ENCODE measurements at regions not wholly inside any gene's neighbourhood (a gene's known extent, or its start where the extent isn't known, plus 50 kb on each side); places are given as distances from the start of the nearest gene placed in this dataset.
"Not testable (repeated sequence)": the region's sequence is repeated elsewhere in the genome, so short reads cannot be mapped to it uniquely, and the experiment has no call there.

DNA sequence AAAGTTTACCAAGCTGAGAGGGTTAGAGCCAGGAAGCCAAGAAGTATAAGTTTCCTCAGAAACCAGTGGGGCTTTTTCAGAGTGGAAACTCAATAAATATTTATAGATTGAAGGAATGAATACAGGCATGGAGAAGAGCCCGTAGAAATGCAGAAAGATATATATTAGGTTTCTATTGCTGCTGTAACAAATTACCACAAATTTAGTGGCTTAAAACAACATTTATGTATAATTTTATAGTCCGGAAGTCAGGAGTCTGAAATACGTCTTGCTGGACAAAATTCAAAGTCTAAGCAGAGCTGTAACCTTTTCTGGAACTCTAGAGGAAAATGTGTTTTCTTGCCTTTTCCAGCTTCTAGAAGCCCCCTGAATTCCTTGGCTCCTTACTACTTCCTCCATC is 107.3 kb upstream of the SEMA3D start:
- no peak for DNase-seq

DNA sequence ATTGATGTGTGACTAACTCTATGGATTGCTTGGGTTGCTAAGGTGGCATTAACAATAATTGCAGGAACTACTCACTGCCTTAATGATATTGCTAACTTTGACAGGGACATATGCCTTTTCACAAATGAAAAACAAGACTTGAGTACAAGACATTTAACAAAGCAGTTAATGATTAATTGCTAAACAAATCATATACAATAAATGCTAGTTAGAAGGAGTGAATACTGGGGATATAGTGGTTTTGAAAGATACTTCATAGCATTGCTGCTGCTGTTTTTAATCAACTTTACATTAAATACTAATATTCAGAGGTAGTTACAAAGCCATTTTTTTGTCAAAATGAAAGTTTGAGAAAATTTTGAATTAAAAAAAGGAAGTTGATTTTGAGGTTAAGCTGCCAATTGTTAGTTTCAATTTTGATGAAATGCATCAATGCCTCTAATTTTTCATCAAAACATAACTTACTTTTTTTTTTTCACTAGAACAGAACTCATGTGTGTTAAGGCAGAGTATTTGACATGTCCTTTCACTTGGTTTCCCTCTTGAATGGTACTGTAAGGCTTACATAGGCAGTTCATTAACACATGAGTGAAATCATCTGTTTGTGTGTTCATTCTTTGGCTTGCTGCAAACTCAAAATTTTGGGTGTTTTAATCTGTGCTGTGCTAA is 106.2 kb upstream of the SEMA3D start:
- DNase-seq = no peak

DNA sequence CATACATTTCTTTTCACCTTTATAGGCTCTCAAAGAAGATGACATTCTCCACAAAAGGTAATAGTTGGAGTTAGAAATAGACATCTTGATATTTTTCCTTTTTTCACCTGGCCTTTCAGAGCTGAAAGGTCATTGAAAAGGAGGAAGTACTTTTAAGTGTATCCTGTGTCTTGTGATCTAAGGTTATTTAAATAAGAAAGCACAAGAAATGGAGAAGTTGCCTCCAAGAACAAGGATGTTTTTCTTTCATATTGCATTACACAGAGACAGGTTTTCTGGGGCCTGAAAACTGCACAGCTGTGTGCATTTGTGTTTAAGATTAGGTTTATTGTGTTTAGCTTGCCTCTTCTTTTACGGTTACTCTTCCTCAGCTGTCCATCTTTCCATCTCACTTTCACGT is 103.4 kb upstream of the SEMA3D start:
- peak in 3 of 4 experiments; percentile 1 to 8 (median 3) for DNase-seq

DNA sequence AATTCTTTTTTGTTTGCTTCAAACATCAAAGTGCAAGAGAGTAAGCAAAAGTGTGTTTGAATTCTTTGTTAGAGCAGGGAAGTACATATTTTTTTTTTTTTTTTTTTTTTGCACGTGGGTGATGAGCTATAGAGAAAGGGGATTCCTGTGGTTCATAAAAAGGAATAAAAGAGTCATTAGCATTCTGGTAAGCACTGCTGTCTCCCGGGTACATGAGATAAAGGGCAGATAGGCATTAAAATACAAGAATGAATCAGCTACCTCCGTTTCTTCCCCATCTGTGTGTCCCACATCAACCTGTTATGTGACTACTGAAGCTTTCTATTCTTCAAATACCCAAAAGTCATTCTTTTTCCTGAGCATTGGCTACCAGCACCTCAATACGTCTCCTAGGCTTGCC is 102.4 kb upstream of the SEMA3D start:
- no peak for DNase-seq

DNA sequence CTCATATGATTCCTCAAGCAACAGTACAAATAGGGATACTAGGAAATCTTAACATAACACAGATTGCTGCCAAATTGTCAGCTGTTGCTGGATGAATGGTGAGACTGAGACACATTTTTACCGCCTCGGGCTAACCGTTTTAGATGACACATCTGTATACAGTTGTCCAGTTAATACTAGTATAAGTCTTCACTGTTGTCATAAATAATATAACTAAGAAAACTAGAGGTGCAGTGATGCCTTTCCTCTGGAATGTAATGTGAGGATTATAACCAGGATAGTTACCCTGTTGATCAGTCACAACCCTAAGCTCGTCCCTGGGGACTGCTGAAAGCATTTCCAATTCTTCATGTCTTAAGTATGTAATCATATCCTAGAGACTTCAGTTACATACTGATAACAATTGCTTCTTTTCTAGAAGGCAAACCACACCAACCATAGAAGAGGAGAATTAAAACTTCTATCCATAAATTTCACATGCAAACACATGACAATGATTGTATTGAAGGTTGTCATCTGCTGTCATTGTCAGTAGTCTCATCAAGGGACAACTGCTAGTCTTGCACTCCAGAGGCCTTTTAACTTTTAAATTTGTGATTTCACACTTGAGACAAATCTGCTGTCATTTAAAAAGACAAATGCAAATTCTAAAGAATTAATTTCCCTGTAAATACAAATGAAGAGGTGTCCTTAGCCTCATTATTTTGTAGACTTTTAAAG is 100.4 kb upstream of the SEMA3D start:
- no peak for DNase-seq

DNA sequence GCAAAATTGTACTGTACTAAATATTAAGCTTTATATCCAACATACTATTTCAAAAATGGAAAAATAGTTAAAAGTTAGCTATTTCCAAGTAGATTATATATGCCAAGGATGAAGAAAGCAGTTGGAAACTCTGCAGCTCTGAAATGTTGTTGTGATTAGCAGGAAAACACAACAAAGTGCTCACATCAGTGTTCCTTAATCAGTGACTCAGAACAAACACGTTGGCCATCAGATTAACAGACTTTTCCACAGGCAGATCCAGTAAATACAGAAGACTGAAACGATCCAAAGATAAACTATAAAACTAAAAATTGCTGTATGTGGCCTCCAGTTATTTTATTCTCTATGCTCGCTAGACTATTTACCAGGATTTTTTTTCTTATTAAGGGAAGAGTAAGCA is 99.6 kb upstream of the SEMA3D start:
- no peak for DNase-seq

DNA sequence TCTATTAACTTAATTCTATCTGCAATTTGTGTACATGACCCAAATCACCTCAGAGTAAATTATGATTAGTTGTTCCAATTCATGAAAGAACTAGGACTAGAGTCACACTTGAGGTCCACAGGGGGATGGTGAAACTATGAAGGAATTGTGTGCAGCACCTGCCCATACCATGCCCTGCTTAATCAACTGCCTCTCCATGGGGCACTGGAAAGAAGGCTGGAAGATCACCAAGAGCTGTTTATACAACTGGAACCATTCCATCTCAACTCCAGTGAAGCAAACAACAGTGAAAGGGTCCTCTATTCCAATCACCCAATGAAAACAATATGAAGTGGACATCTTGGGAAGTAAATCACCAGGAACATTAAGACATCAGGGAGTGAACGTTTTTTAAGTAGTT is 98.7 kb upstream of the SEMA3D start:
- DNase-seq = no peak

DNA sequence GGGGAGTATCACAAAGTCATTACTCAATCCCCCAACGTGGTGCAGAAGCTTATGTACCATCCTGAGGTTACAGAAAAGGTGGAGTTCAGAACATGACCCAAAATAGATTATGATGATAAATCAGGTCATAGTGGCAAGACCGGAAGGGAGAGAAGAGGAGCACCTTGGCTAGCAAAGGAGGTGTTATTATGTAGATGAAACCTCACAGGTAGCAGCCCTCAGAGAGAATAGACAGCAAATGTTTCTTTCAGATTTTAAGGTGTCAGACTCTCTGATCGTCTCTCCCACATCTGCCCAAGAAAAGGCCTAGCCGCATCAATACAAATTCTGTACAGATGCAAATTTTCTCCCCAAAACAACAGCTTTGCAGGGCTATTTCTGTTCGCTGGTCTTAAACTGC is 88.3 kb upstream of the SEMA3D start:
- DNase-seq = no peak

DNA sequence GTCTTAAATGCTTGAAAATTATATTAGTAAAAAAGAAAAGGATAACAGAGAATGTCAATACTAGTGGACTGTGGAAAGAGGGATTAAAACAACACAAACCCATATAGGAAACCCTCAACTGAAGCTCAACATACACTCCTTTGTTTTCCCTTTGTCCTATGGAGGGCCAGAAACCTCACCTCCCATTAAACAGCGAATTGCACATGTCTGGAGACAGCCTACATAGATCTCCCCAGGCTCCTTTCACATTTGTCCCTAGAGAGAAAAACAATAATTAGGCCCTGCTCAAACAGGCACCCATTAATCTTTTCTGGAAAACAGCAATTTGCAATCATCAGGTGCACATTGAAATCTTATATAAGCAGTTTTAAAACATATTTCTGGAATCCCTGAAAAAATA is 87.6 kb upstream of the SEMA3D start:
- no peak for DNase-seq

DNA sequence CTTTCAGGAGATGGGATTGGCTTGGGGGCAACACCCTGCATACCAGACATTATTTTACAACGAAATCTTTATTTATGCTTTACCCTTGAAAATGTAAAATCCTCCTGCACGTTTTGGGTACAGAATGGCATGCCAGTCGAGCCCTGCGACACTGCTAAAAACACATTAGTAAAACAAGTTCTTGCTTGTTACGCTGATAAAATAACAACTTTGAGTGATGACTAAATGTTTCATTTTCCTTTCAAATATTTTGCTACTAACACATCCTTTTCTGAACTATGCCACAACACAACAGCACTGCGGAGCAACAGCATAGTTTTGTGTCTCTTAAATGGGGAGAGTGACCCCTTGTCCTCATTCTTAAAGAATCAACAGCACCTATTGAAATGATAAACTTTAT is 76.0 kb upstream of the SEMA3D start:
- no peak for DNase-seq

DNA sequence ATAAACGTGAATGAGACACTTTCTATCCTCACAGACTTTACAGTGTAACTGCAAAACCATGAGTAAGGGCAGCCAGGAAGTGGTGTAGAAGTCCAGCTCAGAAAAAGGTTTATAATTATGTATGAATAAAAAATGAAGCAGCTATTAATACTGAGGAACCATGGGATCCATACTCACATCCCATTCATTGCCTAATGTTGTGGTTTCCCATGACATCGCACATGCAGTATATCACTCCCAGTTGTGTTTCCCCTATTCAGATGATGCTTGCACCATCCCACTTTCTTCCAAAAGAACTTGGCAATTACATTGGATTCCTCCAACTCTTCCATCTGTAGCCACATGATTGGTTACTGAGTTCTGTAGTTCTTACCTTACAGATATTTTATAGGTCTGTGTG is 74.5 kb upstream of the SEMA3D start:
- peak; percentile 2 to 27 (median 14) for DNase-seq

DNA sequence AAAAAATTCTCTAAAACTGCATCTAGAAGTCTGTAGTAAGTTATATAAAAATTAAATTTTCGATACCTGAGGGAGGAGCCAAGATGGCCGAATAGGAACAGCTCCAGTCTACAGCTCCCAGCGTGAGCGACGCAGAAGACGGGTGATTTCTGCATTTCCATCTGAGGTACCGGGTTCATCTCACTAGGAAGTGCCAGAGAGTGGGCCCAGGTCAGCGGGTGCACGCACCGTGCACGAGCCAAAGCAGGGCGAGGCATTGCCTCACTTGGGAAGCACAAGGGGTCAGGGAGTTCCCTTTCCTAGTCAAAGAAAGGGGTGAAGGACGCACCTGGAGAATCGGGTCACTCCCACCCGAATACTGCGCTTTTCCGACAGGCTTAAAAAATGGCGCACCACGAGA is 62.9 kb upstream of the SEMA3D start:
- DNase-seq = not testable (repeated sequence)

DNA sequence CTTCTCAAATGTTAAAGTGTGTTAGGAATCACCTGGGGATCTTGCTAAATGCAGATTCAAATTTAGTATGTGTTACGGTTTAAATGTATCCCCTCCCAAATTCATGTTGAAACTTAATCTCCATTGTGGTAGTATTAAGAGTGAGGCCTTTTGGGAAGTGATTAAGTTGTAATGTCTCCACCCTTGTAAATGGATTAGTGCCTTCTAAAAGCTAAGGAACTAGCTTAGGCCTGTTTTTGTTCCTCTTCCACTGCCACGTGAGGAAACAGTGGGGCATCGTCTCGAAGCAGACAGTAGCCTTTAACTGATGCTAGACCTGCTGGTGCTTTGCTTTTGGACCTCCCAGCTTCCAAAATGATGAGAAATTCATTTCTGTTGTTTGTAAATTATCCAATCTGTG is 52.3 kb upstream of the SEMA3D start:
- DNase-seq = no peak

DNA sequence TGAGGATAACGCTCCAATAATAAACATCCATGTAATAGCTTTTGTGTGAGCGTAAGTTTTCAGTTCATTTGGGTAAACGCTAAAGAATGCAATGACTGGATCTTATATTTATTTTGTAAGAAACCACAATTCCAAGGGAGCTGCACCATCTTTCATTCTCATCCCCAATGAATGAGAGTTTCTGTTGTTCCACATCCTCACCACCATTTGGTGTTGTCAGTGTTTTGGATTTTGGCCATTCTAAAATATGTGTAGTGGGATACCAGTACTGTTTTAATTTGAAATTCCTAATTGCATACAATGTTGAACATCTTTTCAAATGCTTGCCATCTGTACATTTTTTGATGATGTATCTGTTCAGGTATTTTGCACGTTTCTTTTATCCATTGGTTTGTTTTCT is 50.9 kb upstream of the SEMA3D start:
- no peak for DNase-seq
